Suppressor macrophage (primary cell): ENCODE measurements at regions not wholly inside any gene's neighbourhood (a gene's known extent, or its start where the extent isn't known, plus 50 kb on each side); places are given as distances from the start of the nearest gene placed in this dataset.
A peak's percentile ranks its signal among the peaks of the same experiment; 100 is the strongest.
"Not testable (repeated sequence)": the region's sequence is repeated elsewhere in the genome, so short reads cannot be mapped to it uniquely, and the experiment has no call there.

Experiments
- DNase-seq, 4 experiments: peaks; one replicate each; pipeline ENCODE4 v3.0.0-alpha.2; 2020 to 2022

GRCh38 chrX:153266140-153266539, 55.4 kb downstream of the PNMA6F start:
- DNase-seq = not testable (repeated sequence)

- not testable (repeated sequence) for DNase-seq
Measured at GRCh38 chrX:153260468-153260867, 61.1 kb downstream of the PNMA6F start.

- DNase-seq = not testable (repeated sequence)
Measured at GRCh38 chrX:153253239-153253638, 68.3 kb downstream of the PNMA6F start.

- DNase-seq = not testable (repeated sequence)
Measured at GRCh38 chrX:153252378-153253129, 69.0 kb downstream of the PNMA6F start.

- not testable (repeated sequence) for DNase-seq
Measured at GRCh38 chrX:153251952-153252351, 69.6 kb downstream of the PNMA6F start.

- DNase-seq = not testable (repeated sequence)
Measured at GRCh38 chrX:153250762-153251161, 70.8 kb downstream of the PNMA6F start.

GRCh38 chrX:153245288-153245731, 66.2 kb downstream of the MAGEA1 start:
- DNase-seq = peak in 1 of 4 experiments; percentile 1

DNA sequence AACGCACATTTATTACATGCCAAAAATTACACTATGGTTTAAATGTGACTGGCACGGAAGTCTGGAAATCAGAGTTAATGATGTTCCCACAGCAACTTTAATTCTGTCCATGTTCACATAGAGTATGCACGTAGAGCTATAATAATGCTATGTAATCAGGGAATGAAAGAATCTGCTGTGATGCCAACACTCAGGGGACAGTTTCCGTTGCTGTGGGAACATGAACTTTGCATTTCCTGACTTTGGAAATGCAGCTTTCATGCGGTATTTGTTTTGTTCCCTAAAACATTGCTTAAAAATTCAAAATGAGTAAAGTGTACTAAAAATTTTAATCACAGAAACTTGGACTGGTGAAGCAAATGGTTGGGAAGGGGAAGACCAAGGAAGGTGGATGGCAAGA, 65.7 kb downstream of the MAGEA1 start:
- peak in 3 of 4 experiments; percentile 2 to 6 (median 4) for DNase-seq

DNA sequence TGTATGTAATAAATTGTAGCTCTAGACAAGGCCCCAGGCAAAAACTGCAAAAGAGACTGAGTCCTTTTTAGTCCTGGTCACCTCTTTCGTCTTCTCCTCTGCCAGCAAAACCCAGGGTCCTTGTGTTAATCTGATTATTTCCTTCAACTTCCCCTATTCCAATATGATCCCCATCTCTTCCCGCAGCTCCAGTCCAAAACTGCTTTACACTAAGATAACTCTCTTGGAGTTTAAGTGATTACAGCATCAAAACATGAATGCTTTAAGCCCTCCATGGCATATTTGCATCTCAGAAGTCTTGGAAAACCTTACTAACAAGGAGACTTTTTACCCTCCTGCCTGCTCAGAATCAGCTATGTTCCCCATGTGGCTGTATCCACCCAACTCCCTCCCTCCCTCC, 59.3 kb downstream of the MAGEA1 start:
- no peak for DNase-seq
